SK-N-SH (cell line): ENCODE measurements at regions not wholly inside any gene's neighbourhood (a gene's known extent, or its start where the extent isn't known, plus 50 kb on each side); places are given as distances from the start of the nearest gene placed in this dataset.

Source experiments
- CTCF ChIA-PET: fragments of 300-600, 350-600 bp; formaldehyde crosslinking; extraction: SDS; loops from one replicate; lab custom pipeline; 2021; lab: Yijun Ruan, JAX
- POLR2A ChIA-PET: fragments of 350-600 bp; sonication (Branson Sonifier 250); formaldehyde crosslinking; extraction: SDS; loops from one replicate; lab custom pipeline; 2020; ENCODE audit warnings: antibody characterized with exemption, inconsistent platforms; lab: Yijun Ruan, JAX
- DNase-seq: peaks from one replicate; pipeline ENCODE4 v3.0.0; 2012
- H2AFZ ChIP-seq: fragments of 200-600 bp; sonication (generic); 2 replicates; pipeline ENCODE4 v1.8.1; 2016; ENCODE audit warnings: antibody characterized with exemption, mild to moderate bottlenecking, low read depth
- H3F3A ChIP-seq: fragments of 200-600 bp; sonication (generic); replicated peaks from 2 replicates; pipeline ENCODE3; 2016; ENCODE audit warnings: antibody characterized with exemption, mild to moderate bottlenecking; ENCODE audit not compliant: insufficient read depth
- H3K27ac ChIP-seq, 2 experiments: fragments of 200-500 bp in 1 of 2; fragments of 200-600 bp in 1 of 2; sonication (Bioruptor generic) in 1 of 2; sonication (generic), shearing (Covaris generic) in 1 of 2; 2 replicates each; pipeline versions ENCODE4 v1.5.1 to v1.6.1; 2014 to 2016; ENCODE audit warnings: low read depth in 2 of 2, inconsistent platforms in 1 of 2, low read length in 1 of 2, mild to moderate bottlenecking in 1 of 2, mixed read lengths in 1 of 2
- H3K27me3 ChIP-seq: fragments of 200-600 bp; sonication (generic), shearing (Covaris generic); 2 replicates; pipeline ENCODE4 v1.6.1; 2016; ENCODE audit warnings: mixed run types; ENCODE audit not compliant: insufficient read depth
- H3K36me3 ChIP-seq, 2 experiments: fragments of 200-500 bp in 1 of 2; fragments of 200-600 bp in 1 of 2; sonication (Bioruptor generic) in 1 of 2; sonication (generic) in 1 of 2; replicated peaks in 1 of 2; 2 replicates each; pipeline versions ENCODE3 to v1.5.1; 2014 to 2016; ENCODE audit warnings: low read length in 1 of 2, mild to moderate bottlenecking in 1 of 2; ENCODE audit not compliant: insufficient read depth in 2 of 2, control insufficient read depth in 1 of 2
- H3K4me1 ChIP-seq, 2 experiments: fragments of 200-500 bp in 1 of 2; fragments of 200-600 bp in 1 of 2; sonication (Bioruptor generic) in 1 of 2; sonication (generic), shearing (Covaris generic) in 1 of 2; 2 replicates each; pipeline versions ENCODE4 v1.5.1 to v1.6.1; 2014 to 2016; ENCODE audit warnings: low read depth in 1 of 2, low read length in 1 of 2, mixed run types in 1 of 2; ENCODE audit not compliant: insufficient read depth in 2 of 2, control insufficient read depth in 1 of 2
- H3K4me2 ChIP-seq: fragments of 200-600 bp; sonication (generic), shearing (Covaris generic); 2 replicates; pipeline ENCODE4 v1.6.1; 2017; ENCODE audit warnings: mixed run types
- H3K4me3 ChIP-seq, 2 experiments: fragments of 200-500 bp in 1 of 2; fragments of 200-600 bp in 1 of 2; sonication (Bioruptor generic) in 1 of 2; sonication (generic), shearing (Covaris generic) in 1 of 2; 2 replicates each; pipeline versions ENCODE4 v1.5.1 to v1.8.1; 2014 to 2016; ENCODE audit warnings: low read depth in 2 of 2, inconsistent platforms in 1 of 2, low read length in 1 of 2, mild to moderate bottlenecking in 1 of 2, mixed read lengths in 1 of 2, moderate library complexity in 1 of 2
- H3K79me2 ChIP-seq: fragments of 200-600 bp; sonication (generic); 2 replicates; pipeline ENCODE4 v1.8.1; 2017; ENCODE audit warnings: mild to moderate bottlenecking; ENCODE audit not compliant: insufficient read depth
- H3K9ac ChIP-seq: fragments of 200-600 bp; sonication (generic); 2 replicates; pipeline ENCODE4 v1.6.1; 2017; ENCODE audit warnings: mixed run types
- H3K9me2 ChIP-seq: fragments of 200-600 bp; sonication (generic); 2 replicates; pipeline ENCODE4 v1.6.1; 2017; ENCODE audit warnings: mixed run types
- H3K9me3 ChIP-seq: fragments of 200-600 bp; sonication (generic); 2 replicates; pipeline ENCODE4 v1.6.1; 2017; ENCODE audit warnings: mixed run types, mild to moderate bottlenecking, moderate library complexity
- H4K20me1 ChIP-seq: fragments of 200-600 bp; sonication (generic); 2 replicates; pipeline ENCODE4 v1.6.1; 2017; ENCODE audit warnings: mild to moderate bottlenecking, mixed run types; ENCODE audit not compliant: insufficient read depth
- CTCF ChIP-seq: fragments of 200-600 bp; sonication (generic); IDR thresholded peaks from 2 replicates; pipeline ENCODE4 v1.6.1; 2017; ENCODE audit warnings: antibody characterized with exemption, mild to moderate bottlenecking, moderate library complexity
- ELF1 ChIP-seq: IDR thresholded peaks from 2 replicates; pipeline ENCODE4 v1.4.0; 2012
- EP300 ChIP-seq, 2 experiments: IDR thresholded peaks; 2 replicates each; pipeline versions ENCODE4 v1.4.0 to v1.6.1; 2012; ENCODE audit warnings: borderline replicate concordance in 1 of 2, low read depth in 1 of 2, low read length in 1 of 2
- EZH2phosphoT487 ChIP-seq: fragments of 200-600 bp; sonication (generic); IDR thresholded peaks from 2 replicates; pipeline ENCODE4 v1.6.1; 2017; ENCODE audit warnings: low read depth, mixed run types, mild to moderate bottlenecking, antibody characterized with exemption, moderate library complexity, borderline replicate concordance
- FOSL2 ChIP-seq: IDR thresholded peaks from 2 replicates; pipeline ENCODE4 v1.4.0; 2012; ENCODE audit warnings: low read depth, mild to moderate bottlenecking, moderate library complexity, borderline replicate concordance
- FOXJ3 ChIP-seq: sonication (generic); formaldehyde crosslinking; IDR thresholded peaks from 2 replicates; pipeline ENCODE4 v1.5.1; 2020; ENCODE audit warnings: mild to moderate bottlenecking, missing genetic modification reagents
- FOXM1 ChIP-seq: IDR thresholded peaks from 2 replicates; pipeline ENCODE4 v1.4.0; 2012; ENCODE audit warnings: low read depth, mild to moderate bottlenecking
- GABPA ChIP-seq: IDR thresholded peaks from 2 replicates; pipeline ENCODE4 v1.4.0; 2012; ENCODE audit warnings: low read depth, mild to moderate bottlenecking
- MEF2A ChIP-seq: IDR thresholded peaks from 2 replicates; pipeline ENCODE4 v1.4.0; 2012; ENCODE audit warnings: low read depth, borderline replicate concordance
- PBX3 ChIP-seq: IDR thresholded peaks from 2 replicates; pipeline ENCODE4; 2012
- RAD21 ChIP-seq: IDR thresholded peaks from 2 replicates; pipeline ENCODE4 v1.6.1; 2012; ENCODE audit warnings: mild to moderate bottlenecking, low read length
- RCOR1 ChIP-seq: fragments of 150-350 bp; IDR thresholded peaks from 2 replicates; pipeline ENCODE4 v1.6.1; 2017; ENCODE audit warnings: antibody characterized with exemption, low read length
- SMC3 ChIP-seq: IDR thresholded peaks from 2 replicates; pipeline ENCODE4 v1.6.1; 2012; ENCODE audit warnings: low read depth, low read length, improper control_type of control experiment
- TAF1 ChIP-seq: IDR thresholded peaks from 2 replicates; pipeline ENCODE4 v1.6.1; 2012; ENCODE audit warnings: low read depth, mild to moderate bottlenecking, low read length, moderate library complexity, borderline replicate concordance
- TCF12 ChIP-seq: IDR thresholded peaks from 2 replicates; pipeline ENCODE4 v1.4.0; 2012
- TEAD4 ChIP-seq: IDR thresholded peaks from 2 replicates; pipeline ENCODE4 v1.4.0; 2012; ENCODE audit warnings: mild to moderate bottlenecking, borderline replicate concordance; ENCODE audit not compliant: insufficient read depth
- WGBS: methylation state at CpG from one replicate; pipeline ENCODE4 v1.1.6; 2017; ENCODE audit warnings: low lambda C conversion rate; 5-methylcytosine and 5-hydroxymethylcytosine counted together
- TF ChIP-seq, protein P1 (sequence below): IDR thresholded peaks from 2 replicates; pipeline ENCODE4 v1.6.1; 2012; ENCODE audit warnings: mild to moderate bottlenecking, low read depth, low read length, moderate library complexity
- TF ChIP-seq, protein P2 (sequence below): fragments of 150-350 bp; IDR thresholded peaks from 2 replicates; pipeline ENCODE4 v1.6.1; 2016; ENCODE audit warnings: mild to moderate bottlenecking, low read depth, low read length
- TF ChIP-seq, protein P3 (sequence below): fragments of 150-350 bp; IDR thresholded peaks from 2 replicates; pipeline ENCODE4 v1.6.1; 2017; ENCODE audit warnings: antibody characterized with exemption, low read length, low read depth, borderline replicate concordance

- Histone ChIP-seq H3K4me2 (no peak overlapping the region), H3K79me2 (no peaks in the 10 kb centered on the region), H3K9ac (no peak overlapping the region), H3K9me3 (no peaks in the 10 kb centered on the region), H4K20me1 (no peaks in the 10 kb centered on the region), H3K4me1 (no peaks in the 10 kb centered on the region), H3K4me3 (no peak overlapping the region), H3K36me3 (no peaks in the 10 kb centered on the region), H3K27ac (no peak overlapping the region), H2AFZ (no peak overlapping the region), H3F3A (no peaks in the 10 kb centered on the region), H3K27me3 (no peaks in the 10 kb centered on the region; the same call in 1 of the 2 replicates), H3K9me2 (0 out of 2 replicates have a peak, but pooled peaks cover 3% of the 10 kb centered on the region)
- POLR2A ChIA-PET: no interaction called here
- CTCF ChIA-PET: no interaction called here
- no peak for DNase-seq
- no peak for TF ChIP-seq ELF1
- TF ChIP-seq CTCF: no peak
- TF ChIP-seq, protein P1, sequence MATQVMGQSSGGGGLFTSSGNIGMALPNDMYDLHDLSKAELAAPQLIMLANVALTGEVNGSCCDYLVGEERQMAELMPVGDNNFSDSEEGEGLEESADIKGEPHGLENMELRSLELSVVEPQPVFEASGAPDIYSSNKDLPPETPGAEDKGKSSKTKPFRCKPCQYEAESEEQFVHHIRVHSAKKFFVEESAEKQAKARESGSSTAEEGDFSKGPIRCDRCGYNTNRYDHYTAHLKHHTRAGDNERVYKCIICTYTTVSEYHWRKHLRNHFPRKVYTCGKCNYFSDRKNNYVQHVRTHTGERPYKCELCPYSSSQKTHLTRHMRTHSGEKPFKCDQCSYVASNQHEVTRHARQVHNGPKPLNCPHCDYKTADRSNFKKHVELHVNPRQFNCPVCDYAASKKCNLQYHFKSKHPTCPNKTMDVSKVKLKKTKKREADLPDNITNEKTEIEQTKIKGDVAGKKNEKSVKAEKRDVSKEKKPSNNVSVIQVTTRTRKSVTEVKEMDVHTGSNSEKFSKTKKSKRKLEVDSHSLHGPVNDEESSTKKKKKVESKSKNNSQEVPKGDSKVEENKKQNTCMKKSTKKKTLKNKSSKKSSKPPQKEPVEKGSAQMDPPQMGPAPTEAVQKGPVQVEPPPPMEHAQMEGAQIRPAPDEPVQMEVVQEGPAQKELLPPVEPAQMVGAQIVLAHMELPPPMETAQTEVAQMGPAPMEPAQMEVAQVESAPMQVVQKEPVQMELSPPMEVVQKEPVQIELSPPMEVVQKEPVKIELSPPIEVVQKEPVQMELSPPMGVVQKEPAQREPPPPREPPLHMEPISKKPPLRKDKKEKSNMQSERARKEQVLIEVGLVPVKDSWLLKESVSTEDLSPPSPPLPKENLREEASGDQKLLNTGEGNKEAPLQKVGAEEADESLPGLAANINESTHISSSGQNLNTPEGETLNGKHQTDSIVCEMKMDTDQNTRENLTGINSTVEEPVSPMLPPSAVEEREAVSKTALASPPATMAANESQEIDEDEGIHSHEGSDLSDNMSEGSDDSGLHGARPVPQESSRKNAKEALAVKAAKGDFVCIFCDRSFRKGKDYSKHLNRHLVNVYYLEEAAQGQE: no peak
- TF ChIP-seq FOXM1: no peak
- TF ChIP-seq, protein P2, sequence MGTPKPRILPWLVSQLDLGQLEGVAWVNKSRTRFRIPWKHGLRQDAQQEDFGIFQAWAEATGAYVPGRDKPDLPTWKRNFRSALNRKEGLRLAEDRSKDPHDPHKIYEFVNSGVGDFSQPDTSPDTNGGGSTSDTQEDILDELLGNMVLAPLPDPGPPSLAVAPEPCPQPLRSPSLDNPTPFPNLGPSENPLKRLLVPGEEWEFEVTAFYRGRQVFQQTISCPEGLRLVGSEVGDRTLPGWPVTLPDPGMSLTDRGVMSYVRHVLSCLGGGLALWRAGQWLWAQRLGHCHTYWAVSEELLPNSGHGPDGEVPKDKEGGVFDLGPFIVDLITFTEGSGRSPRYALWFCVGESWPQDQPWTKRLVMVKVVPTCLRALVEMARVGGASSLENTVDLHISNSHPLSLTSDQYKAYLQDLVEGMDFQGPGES: no peak
- no peak for TF ChIP-seq EP300 (IDR thresholded peaks at IDR 0.05; ENCODE audit: borderline replicate concordance in 1 of 2, low read depth in 1 of 2, low read length in 1 of 2)
- TF ChIP-seq RAD21: no peak
- no peak for TF ChIP-seq TCF12
- TF ChIP-seq MEF2A: no peak
- no peak for TF ChIP-seq GABPA
- TF ChIP-seq FOXJ3 (CRISPR knock-in tag): no peak
- no peak for TF ChIP-seq TAF1
- WGBS: 80% methylated on average over 1 of the region's 1 CpG
Measured at GRCh38 chr13:84542348-84542747, 660.1 kb upstream of the SLITRK1 start.

GRCh38 chr13:84536906-84537305, 654.6 kb upstream of the SLITRK1 start:
- H3K27ac ChIP-seq: no peak overlapping the region
- no peaks in the 10 kb centered on the region; the same call in 1 of the 2 replicates for H3K27me3 ChIP-seq
- H3K36me3 ChIP-seq: no peaks in the 10 kb centered on the region
- H3K9ac ChIP-seq: no peak overlapping the region
- WGBS: 19% methylated on average over 2 of the region's 2 CpGs
- ChIA-PET POLR2A (no interaction called here), CTCF (no interaction called here)
- H3K9me2 ChIP-seq: 0 out of 2 replicates have a peak, but pooled peaks cover 3% of the 10 kb centered on the region
- H3F3A ChIP-seq: no peaks in the 10 kb centered on the region
- no peak overlapping the region for H2AFZ ChIP-seq
- H3K4me1 ChIP-seq: no peaks in the 10 kb centered on the region
- no peaks in the 10 kb centered on the region for H3K9me3 ChIP-seq
- no peak overlapping the region for H3K4me2 ChIP-seq
- H3K4me3 ChIP-seq: no peak overlapping the region
- H3K79me2 ChIP-seq: no peaks in the 10 kb centered on the region
- no peaks in the 10 kb centered on the region for H4K20me1 ChIP-seq
- no peak for DNase-seq
- TF ChIP-seq, protein P2: no peak
- TF ChIP-seq EZH2phosphoT487 (no peak), RCOR1 (no peak), SMC3 (no peak), TEAD4 (no peak), FOSL2 (no peak), PBX3 (no peak), EP300 (IDR thresholded peaks at IDR 0.05; ENCODE audit: borderline replicate concordance in 1 of 2, low read depth in 1 of 2, low read length in 1 of 2) (no peak)
- TF ChIP-seq, protein P3, sequence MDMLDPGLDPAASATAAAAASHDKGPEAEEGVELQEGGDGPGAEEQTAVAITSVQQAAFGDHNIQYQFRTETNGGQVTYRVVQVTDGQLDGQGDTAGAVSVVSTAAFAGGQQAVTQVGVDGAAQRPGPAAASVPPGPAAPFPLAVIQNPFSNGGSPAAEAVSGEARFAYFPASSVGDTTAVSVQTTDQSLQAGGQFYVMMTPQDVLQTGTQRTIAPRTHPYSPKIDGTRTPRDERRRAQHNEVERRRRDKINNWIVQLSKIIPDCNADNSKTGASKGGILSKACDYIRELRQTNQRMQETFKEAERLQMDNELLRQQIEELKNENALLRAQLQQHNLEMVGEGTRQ: no peak
